ENCODE measurements at regions not wholly inside any gene's neighbourhood (a gene's known extent, or its start where the extent isn't known, plus 50 kb on each side); places are given as distances from the start of the nearest gene placed in this dataset.

DNA sequence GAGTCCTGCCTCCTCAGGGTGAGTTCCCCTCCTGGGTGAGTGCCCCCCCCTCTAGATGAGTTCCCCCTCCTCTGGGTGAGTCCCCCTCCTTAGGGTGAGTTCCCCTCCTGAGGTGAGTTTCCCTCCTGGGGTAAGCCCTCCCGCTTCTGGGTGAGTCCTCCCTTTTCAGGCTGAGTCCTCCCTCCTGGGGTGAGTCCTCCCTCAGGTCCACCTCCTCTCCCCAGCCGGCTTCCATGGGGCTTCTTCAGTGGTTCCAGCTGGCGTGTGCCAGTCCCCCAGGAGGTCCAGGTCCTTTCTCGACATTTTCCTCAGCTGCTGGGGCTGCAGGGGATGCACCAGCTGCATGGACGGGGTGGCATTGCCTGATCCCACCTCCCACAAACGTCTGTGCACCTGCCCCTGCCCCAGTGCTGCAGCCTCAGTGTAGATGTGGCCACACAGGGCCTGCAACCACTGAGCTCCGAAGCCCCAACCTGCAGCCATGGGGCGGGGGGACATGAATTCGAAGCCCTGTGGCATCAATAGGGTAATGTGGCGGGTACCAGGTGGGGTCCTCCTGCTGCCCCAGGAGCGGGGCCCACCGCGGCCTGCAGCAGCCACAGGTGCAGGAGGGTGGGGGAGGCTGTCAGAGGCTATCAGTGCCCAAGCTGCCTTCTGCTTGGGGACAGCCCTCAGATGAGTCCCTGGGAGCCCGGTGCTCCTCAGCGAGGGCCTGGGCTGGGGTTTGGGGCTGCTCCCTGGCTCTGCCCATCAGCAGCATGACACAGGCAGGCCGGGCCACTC lies 101.3 kb upstream of the FGF3 start:
- WGBS (ENCODE audit: insufficient coverage, insufficient replicate concordance, low lambda C conversion rate, missing lambda C conversion rate): 15% methylated on average over 16 of the region's 16 CpGs
- H3K36me3 ChIP-seq (ENCODE audit: control insufficient read depth in 2 of 2, insufficient read depth in 2 of 2, low read length in 1 of 2): no peaks in the 10 kb centered on the region
- H3K79me2 ChIP-seq (ENCODE audit: control insufficient read depth, insufficient read depth, low read length): no peaks in the 10 kb centered on the region
- no peaks in the 10 kb centered on the region for H3K9me3 ChIP-seq (replicated peaks; ENCODE audit: control insufficient read depth, insufficient read depth, low read length)
- DNase-seq (ENCODE audit: low read depth, low spot score) (no peak), FAIRE-seq (no peak), ATAC-seq (no peak)
- no peak overlapping the region for H3K9ac ChIP-seq (ENCODE audit: control insufficient read depth, insufficient read depth, low read length)
- intact Hi-C loops (cut with micrococcal nuclease; ENCODE audit: unreplicated experiment): no loop called here
- no TSS peak for BruUV-seq (replicated peaks)
- CTCF ChIA-PET: interaction anchor here (0.9 kb wide), 1 partner anchor 10 kb away, joined by 3 read pairs; no protein-coding TSS in a partner anchor
- H2AFZ ChIP-seq (ENCODE audit: control insufficient read depth, low read depth, low read length): no peak overlapping the region
- H4K20me1 ChIP-seq (ENCODE audit: control insufficient read depth, insufficient read depth): no peaks in the 10 kb centered on the region
- RAD21 ChIA-PET (ENCODE audit: unreplicated experiment): no interaction called here
- H3K4me3 ChIP-seq: no peak overlapping the region
- SMC1A ChIA-PET (ENCODE audit: uncharacterized antibody, unreplicated experiment): no interaction called here
- no peaks in the 10 kb centered on the region for H3K4me1 ChIP-seq (ENCODE audit: control insufficient read depth, insufficient read depth, low read length)
- POLR2A ChIA-PET: no interaction called here
- H3K4me2 ChIP-seq (ENCODE audit: control insufficient read depth, insufficient read depth): no peak overlapping the region
- H3K27me3 ChIP-seq (replicated peaks in 1 of 2; ENCODE audit: control insufficient read depth in 2 of 2, insufficient read depth in 2 of 2, low read length in 1 of 2): peaks cover 0 to 2% of the 10 kb centered on the region in 2 experiments; a peak in 2 of 4 replicates
- in situ Hi-C loops (cut with MboI): loop anchor here (5.0 kb wide), 1 partner anchor 552 kb away; no protein-coding TSS in a partner anchor
- peak; percentile 92; the same call in 1 of the 2 replicates for TF ChIP-seq NFXL1 (IDR thresholded peaks at IDR 0.05; ENCODE audit: borderline replicate concordance)
- TF ChIP-seq TCF7 (IDR thresholded peaks at IDR 0.05; ENCODE audit: borderline replicate concordance): no peak
- H3K27ac ChIP-seq (ENCODE audit: control insufficient read depth, insufficient read depth): no peak overlapping the region

DNA sequence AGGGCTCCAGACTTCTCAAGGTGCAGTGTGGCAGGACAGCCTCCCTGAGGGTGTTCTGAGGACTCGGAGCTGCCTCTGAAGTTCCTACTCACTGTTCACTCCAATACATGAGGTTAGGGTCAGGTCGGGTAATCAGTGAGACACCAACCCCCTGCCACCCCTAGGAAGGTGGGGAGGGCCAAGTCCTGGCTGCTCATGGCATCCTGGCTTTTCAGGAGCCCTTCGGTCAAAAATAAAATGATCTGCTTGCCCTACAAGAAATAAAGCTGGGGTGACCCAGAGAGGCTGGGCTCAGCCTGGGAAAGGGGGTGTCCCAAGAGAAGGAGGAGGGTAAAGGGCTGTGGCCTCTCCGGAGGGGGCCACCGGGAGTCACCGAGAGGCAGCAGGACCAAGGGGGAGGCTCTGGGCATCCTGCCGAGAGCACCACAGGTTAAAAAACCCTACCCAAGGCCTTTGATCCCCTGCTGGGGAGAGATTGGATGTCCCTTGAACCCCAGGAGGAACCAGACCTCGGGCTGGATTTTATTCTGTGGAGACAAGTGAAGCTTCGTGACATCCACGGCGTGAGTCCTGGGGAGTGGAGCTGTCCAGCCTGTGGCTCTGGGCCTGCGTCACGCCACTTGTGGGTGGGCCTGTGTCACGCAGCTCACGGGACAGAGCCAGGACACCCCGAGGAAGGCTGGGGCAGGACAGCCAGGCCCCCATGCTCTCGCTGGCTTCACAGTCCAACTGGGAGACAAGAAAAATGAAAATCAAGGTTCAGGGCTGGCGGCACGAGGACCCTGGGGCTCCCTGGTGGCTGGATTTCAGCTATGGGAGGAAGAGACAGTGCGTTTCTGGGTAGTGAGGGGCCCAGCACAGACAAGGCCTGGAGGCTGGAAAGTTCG lies 102.2 kb upstream of the FGF3 start:
- BruUV-seq (replicated peaks): no TSS peak
- ChIA-PET CTCF (interaction anchor here (0.6 to 0.9 kb wide), 2 partner anchors 11 to 14 kb away, joined by 3 read pairs; no protein-coding TSS in a partner anchor), RAD21 (ENCODE audit: unreplicated experiment) (no interaction called here), SMC1A (ENCODE audit: uncharacterized antibody, unreplicated experiment) (interaction anchor here (0.6 kb wide), 1 partner anchor 236 kb away, joined by 3 read pairs; no protein-coding TSS in a partner anchor), POLR2A (no interaction called here)
- H3K79me2 ChIP-seq (ENCODE audit: control insufficient read depth, insufficient read depth, low read length): no peaks in the 10 kb centered on the region
- no peak overlapping the region for H3K9ac ChIP-seq (ENCODE audit: control insufficient read depth, insufficient read depth, low read length)
- H3K9me3 ChIP-seq (replicated peaks; ENCODE audit: control insufficient read depth, insufficient read depth, low read length): no peaks in the 10 kb centered on the region
- no peak for FAIRE-seq
- intact Hi-C loops (cut with micrococcal nuclease; ENCODE audit: unreplicated experiment) (no loop called here), in situ Hi-C loops (cut with MboI) (loop anchor here (5.0 kb wide), 1 partner anchor 551 kb away; no protein-coding TSS in a partner anchor)
- DNase-seq (ENCODE audit: low read depth, low spot score): no peak
- H3K27me3 ChIP-seq (replicated peaks in 1 of 2; ENCODE audit: control insufficient read depth in 2 of 2, insufficient read depth in 2 of 2, low read length in 1 of 2): peaks cover 2 to 5% of the 10 kb centered on the region in 2 experiments; a peak in 2 of 4 replicates
- no peaks in the 10 kb centered on the region for H3K4me1 ChIP-seq (ENCODE audit: control insufficient read depth, insufficient read depth, low read length)
- H3K27ac ChIP-seq (ENCODE audit: control insufficient read depth, insufficient read depth): no peak overlapping the region
- H4K20me1 ChIP-seq (ENCODE audit: control insufficient read depth, insufficient read depth): no peaks in the 10 kb centered on the region
- H3K36me3 ChIP-seq (ENCODE audit: control insufficient read depth in 2 of 2, insufficient read depth in 2 of 2, low read length in 1 of 2): no peaks in the 10 kb centered on the region
- WGBS (ENCODE audit: insufficient coverage, insufficient replicate concordance, low lambda C conversion rate, missing lambda C conversion rate): 30% methylated on average over 21 of the region's 21 CpGs
- no peak for ATAC-seq
- H3K4me3 ChIP-seq: no peak overlapping the region
- no peak overlapping the region for H2AFZ ChIP-seq (ENCODE audit: control insufficient read depth, low read depth, low read length)
- H3K4me2 ChIP-seq (ENCODE audit: control insufficient read depth, insufficient read depth): no peak overlapping the region
- TF ChIP-seq CBFB (IDR thresholded peaks at IDR 0.05; ENCODE audit: low read depth): no peak
- TF ChIP-seq, protein P1, sequence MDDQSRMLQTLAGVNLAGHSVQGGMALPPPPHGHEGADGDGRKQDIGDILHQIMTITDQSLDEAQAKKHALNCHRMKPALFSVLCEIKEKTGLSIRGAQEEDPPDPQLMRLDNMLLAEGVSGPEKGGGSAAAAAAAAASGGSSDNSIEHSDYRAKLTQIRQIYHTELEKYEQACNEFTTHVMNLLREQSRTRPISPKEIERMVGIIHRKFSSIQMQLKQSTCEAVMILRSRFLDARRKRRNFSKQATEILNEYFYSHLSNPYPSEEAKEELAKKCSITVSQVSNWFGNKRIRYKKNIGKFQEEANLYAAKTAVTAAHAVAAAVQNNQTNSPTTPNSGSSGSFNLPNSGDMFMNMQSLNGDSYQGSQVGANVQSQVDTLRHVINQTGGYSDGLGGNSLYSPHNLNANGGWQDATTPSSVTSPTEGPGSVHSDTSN (IDR thresholded peaks at IDR 0.05; ENCODE audit: insufficient replicate concordance, low read depth, low read length): no peak
- TF ChIP-seq ZNF622 (IDR thresholded peaks at IDR 0.05): no peak
- TF ChIP-seq SP1 (IDR thresholded peaks at IDR 0.05; ENCODE audit: low read depth, low read length): no peak
- no peak for TF ChIP-seq SMAD5 (IDR thresholded peaks at IDR 0.05; ENCODE audit: low read depth)
- no peak for TF ChIP-seq NFIC (IDR thresholded peaks at IDR 0.05; ENCODE audit: low read depth, low read length)
- no peak for TF ChIP-seq NR2C2 (IDR thresholded peaks at IDR 0.05; ENCODE audit: borderline replicate concordance, control insufficient read depth, insufficient read length, low read depth)
- no peak for TF ChIP-seq SMC3 (IDR thresholded peaks at IDR 0.05; ENCODE audit: borderline replicate concordance, low read length)
- no peak for TF ChIP-seq BRCA1 (IDR thresholded peaks at IDR 0.05; ENCODE audit: low read depth, low read length)
- no peak for TF ChIP-seq MEF2B (IDR thresholded peaks at IDR 0.05; ENCODE audit: partially characterized antibody, poor library complexity, severe bottlenecking)

All from GM12878 (cell line).